ENCODE measurements at regions not wholly inside any gene's neighbourhood (a gene's known extent, or its start where the extent isn't known, plus 50 kb on each side); places are given as distances from the start of the nearest gene placed in this dataset.

DNA sequence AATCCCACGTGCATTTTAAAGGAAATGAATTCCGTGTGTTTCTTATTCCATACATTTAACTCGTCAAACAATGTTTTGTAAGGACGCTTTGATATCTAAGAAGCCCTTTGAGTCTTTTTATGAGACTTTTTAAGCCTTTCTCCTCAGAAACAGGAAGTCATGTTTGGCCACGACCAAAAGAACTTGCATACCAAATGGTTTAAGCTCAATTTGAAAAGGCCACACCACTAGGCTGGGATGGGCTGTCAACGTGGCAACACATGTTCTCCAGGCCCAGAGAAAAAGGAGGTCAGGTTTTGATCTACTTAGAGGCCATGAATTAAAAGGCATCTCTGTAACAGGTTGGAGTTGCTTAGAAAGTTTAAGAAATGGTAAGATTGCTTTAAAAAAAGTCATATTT, 441.8 kb downstream of the CMPK2 start (continued):
- TF ChIP-seq, protein P1, sequence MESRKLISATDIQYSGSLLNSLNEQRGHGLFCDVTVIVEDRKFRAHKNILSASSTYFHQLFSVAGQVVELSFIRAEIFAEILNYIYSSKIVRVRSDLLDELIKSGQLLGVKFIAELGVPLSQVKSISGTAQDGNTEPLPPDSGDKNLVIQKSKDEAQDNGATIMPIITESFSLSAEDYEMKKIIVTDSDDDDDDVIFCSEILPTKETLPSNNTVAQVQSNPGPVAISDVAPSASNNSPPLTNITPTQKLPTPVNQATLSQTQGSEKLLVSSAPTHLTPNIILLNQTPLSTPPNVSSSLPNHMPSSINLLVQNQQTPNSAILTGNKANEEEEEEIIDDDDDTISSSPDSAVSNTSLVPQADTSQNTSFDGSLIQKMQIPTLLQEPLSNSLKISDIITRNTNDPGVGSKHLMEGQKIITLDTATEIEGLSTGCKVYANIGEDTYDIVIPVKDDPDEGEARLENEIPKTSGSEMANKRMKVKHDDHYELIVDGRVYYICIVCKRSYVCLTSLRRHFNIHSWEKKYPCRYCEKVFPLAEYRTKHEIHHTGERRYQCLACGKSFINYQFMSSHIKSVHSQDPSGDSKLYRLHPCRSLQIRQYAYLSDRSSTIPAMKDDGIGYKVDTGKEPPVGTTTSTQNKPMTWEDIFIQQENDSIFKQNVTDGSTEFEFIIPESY (IDR thresholded peaks at IDR 0.05; ENCODE audit: borderline replicate concordance, low read depth), result no peak
- TF ChIP-seq, protein P2, sequence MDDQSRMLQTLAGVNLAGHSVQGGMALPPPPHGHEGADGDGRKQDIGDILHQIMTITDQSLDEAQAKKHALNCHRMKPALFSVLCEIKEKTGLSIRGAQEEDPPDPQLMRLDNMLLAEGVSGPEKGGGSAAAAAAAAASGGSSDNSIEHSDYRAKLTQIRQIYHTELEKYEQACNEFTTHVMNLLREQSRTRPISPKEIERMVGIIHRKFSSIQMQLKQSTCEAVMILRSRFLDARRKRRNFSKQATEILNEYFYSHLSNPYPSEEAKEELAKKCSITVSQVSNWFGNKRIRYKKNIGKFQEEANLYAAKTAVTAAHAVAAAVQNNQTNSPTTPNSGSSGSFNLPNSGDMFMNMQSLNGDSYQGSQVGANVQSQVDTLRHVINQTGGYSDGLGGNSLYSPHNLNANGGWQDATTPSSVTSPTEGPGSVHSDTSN (IDR thresholded peaks at IDR 0.05), result no peak
- no peak for TF ChIP-seq RCOR1 (IDR thresholded peaks at IDR 0.05; ENCODE audit: low read length)
- TF ChIP-seq TEAD4 (IDR thresholded peaks at IDR 0.05; ENCODE audit: borderline replicate concordance, insufficient read depth), result no peak
- no peak for TF ChIP-seq CHD2 (IDR thresholded peaks at IDR 0.05; ENCODE audit: low read length, partially characterized antibody)

DNA sequence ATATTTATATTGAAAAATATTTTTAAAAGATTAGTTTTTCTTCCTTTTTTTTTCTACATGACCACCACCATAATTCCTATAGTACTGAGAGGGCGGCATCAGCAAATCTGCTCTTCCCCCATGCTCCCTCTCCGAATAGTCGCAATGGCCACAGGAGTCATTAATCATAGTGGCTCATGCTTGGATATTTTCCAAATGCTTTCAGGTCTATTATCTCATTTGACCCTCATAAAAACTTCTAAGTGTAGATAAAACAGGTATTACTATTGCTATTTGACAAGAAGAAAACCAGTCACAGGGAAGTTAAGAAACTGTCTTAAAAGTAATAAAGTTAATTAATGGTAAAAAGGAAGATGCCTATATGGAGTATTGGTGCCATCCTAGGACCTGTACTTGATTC, 440.7 kb downstream of the CMPK2 start:
- ChIA-PET CTCF (no interaction called here), POLR2A (no interaction called here)
- TF ChIP-seq RAD21 (IDR thresholded peaks at IDR 0.05; ENCODE audit: low read length) (no peak), TAF1 (IDR thresholded peaks at IDR 0.05; ENCODE audit: borderline replicate concordance, low read depth, low read length) (no peak), FOXJ3 (CRISPR knock-in tag; IDR thresholded peaks at IDR 0.05) (no peak), ELF1 (IDR thresholded peaks at IDR 0.05) (no peak), TCF12 (IDR thresholded peaks at IDR 0.05) (no peak), NFIC (IDR thresholded peaks at IDR 0.05; ENCODE audit: borderline replicate concordance) (no peak)
- TF ChIP-seq, protein P3, sequence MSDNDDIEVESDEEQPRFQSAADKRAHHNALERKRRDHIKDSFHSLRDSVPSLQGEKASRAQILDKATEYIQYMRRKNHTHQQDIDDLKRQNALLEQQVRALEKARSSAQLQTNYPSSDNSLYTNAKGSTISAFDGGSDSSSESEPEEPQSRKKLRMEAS (IDR thresholded peaks at IDR 0.05; ENCODE audit: low read depth), result no peak
- TF ChIP-seq, protein P4, sequence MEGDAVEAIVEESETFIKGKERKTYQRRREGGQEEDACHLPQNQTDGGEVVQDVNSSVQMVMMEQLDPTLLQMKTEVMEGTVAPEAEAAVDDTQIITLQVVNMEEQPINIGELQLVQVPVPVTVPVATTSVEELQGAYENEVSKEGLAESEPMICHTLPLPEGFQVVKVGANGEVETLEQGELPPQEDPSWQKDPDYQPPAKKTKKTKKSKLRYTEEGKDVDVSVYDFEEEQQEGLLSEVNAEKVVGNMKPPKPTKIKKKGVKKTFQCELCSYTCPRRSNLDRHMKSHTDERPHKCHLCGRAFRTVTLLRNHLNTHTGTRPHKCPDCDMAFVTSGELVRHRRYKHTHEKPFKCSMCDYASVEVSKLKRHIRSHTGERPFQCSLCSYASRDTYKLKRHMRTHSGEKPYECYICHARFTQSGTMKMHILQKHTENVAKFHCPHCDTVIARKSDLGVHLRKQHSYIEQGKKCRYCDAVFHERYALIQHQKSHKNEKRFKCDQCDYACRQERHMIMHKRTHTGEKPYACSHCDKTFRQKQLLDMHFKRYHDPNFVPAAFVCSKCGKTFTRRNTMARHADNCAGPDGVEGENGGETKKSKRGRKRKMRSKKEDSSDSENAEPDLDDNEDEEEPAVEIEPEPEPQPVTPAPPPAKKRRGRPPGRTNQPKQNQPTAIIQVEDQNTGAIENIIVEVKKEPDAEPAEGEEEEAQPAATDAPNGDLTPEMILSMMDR (IDR thresholded peaks at IDR 0.05), result no peak
- H3K79me2 ChIP-seq (ENCODE audit: insufficient read depth), result no peaks in the 10 kb centered on the region
- no peak overlapping the region for H3K4me2 ChIP-seq
- 62% methylated on average over 3 of the region's 3 CpGs for WGBS (ENCODE audit: low lambda C conversion rate)
- no peaks in the 10 kb centered on the region for H3K27me3 ChIP-seq (ENCODE audit: insufficient read depth)
- no peaks in the 10 kb centered on the region for H3K9me3 ChIP-seq
- no peak overlapping the region for H3K27ac ChIP-seq (ENCODE audit: low read depth in 2 of 2, low read length in 1 of 2)
- H4K20me1 ChIP-seq (ENCODE audit: insufficient read depth), result no peaks in the 10 kb centered on the region
- no peak for DNase-seq
- H3K4me3 ChIP-seq (ENCODE audit: low read depth in 2 of 2, low read length in 1 of 2), result no peak overlapping the region
- H3K9me2 ChIP-seq, result no peaks in the 10 kb centered on the region
- H3K9ac ChIP-seq, result no peak overlapping the region
- no peak overlapping the region for H2AFZ ChIP-seq (ENCODE audit: low read depth)
- H3K4me1 ChIP-seq (ENCODE audit: control insufficient read depth in 1 of 2, insufficient read depth in 2 of 2, low read depth in 1 of 2, low read length in 1 of 2), result peaks cover 0 to 5% of the 10 kb centered on the region in 2 experiments; a peak in 3 of 4 replicates
- no peaks in the 10 kb centered on the region for H3K36me3 ChIP-seq (replicated peaks in 1 of 2; ENCODE audit: control insufficient read depth in 1 of 2, insufficient read depth in 2 of 2, low read length in 1 of 2)
- no peaks in the 10 kb centered on the region for H3F3A ChIP-seq (replicated peaks; ENCODE audit: insufficient read depth)

Data from SK-N-SH (cell line).